GM06990 (cell line): ENCODE measurements at regions not wholly inside any gene's neighbourhood (a gene's known extent, or its start where the extent isn't known, plus 50 kb on each side); places are given as distances from the start of the nearest gene placed in this dataset.
"Not testable (repeated sequence)": the region's sequence is repeated elsewhere in the genome, so short reads cannot be mapped to it uniquely, and the experiment has no call there.

Experiments used
- DNase-seq: peaks from one replicate; pipeline ENCODE4 v3.0.0-alpha.2; 2011; ENCODE audit not compliant: insufficient read length; ENCODE audit errors: extremely low read depth
- H3K27me3 ChIP-seq: replicated peaks from 2 replicates; pipeline ENCODE4 v1.6.0; 2011; ENCODE audit warnings: low read length; ENCODE audit not compliant: control insufficient read depth, insufficient read depth
- H3K36me3 ChIP-seq: 2 replicates; pipeline ENCODE4 v1.5.1; 2011; ENCODE audit warnings: low read length; ENCODE audit not compliant: control insufficient read depth, insufficient read depth
- H3K4me3 ChIP-seq: replicated peaks from 2 replicates; pipeline ENCODE4 v1.5.1; 2011; ENCODE audit warnings: low read depth, mild to moderate bottlenecking, control low read depth, low read length
- CTCF ChIP-seq: IDR thresholded peaks from 2 replicates; pipeline ENCODE4 v1.5.1; 2011; ENCODE audit warnings: low read length, control low read depth, mild to moderate bottlenecking, inconsistent platforms; ENCODE audit not compliant: insufficient read depth, poor library complexity, severe bottlenecking

GRCh38 chr5:107005161-107005560 is 665.6 kb downstream of the EFNA5 start:
- TF ChIP-seq CTCF = no peak
- DNase-seq = no peak
- Histone ChIP-seq H3K36me3 (no peaks in the 10 kb centered on the region), H3K4me3 (no peak overlapping the region), H3K27me3 (no peaks in the 10 kb centered on the region)

- no peaks in the 10 kb centered on the region for H3K36me3 ChIP-seq
- no peak for DNase-seq
- no peaks in the 10 kb centered on the region for H3K27me3 ChIP-seq
- H3K4me3 ChIP-seq = no peak overlapping the region
- no peak for TF ChIP-seq CTCF
Observed at GRCh38 chr5:107002115-107002514, 668.6 kb downstream of the EFNA5 start.

- DNase-seq, H3K27me3 ChIP-seq, H3K36me3 ChIP-seq, H3K4me3 ChIP-seq: not testable (repeated sequence)
Observed at GRCh38 chr5:106999506-106999905, 671.2 kb downstream of the EFNA5 start.

GRCh38 chr5:106986006-106986405 is 684.7 kb downstream of the EFNA5 start:
- TF ChIP-seq CTCF = no peak
- H3K4me3 ChIP-seq = no peak overlapping the region

GRCh38 chr5:106985174-106985573 is 685.6 kb downstream of the EFNA5 start:
- no peak for TF ChIP-seq CTCF
- no peaks in the 10 kb centered on the region for H3K27me3 ChIP-seq
- no peak for DNase-seq
- H3K4me3 ChIP-seq = no peak overlapping the region
- H3K36me3 ChIP-seq = no peaks in the 10 kb centered on the region

More at GRCh38 chr5:106986006-106986405, 684.7 kb downstream of the EFNA5 start:
- DNase-seq = no peak
- no peaks in the 10 kb centered on the region for H3K36me3 ChIP-seq
- no peaks in the 10 kb centered on the region for H3K27me3 ChIP-seq

- not testable (repeated sequence) for H3K4me3 ChIP-seq, H3K27me3 ChIP-seq, DNase-seq, H3K36me3 ChIP-seq
Observed at GRCh38 chr5:106979178-106979577, 691.6 kb downstream of the EFNA5 start.

- H3K4me3 ChIP-seq, H3K27me3 ChIP-seq, DNase-seq, H3K36me3 ChIP-seq: not testable (repeated sequence)
Observed at GRCh38 chr5:106978582-106979165, 692.1 kb downstream of the EFNA5 start.
